SU-DHL-6 (cell line): ENCODE measurements at regions not wholly inside any gene's neighbourhood (a gene's known extent, or its start where the extent isn't known, plus 50 kb on each side); places are given as distances from the start of the nearest gene placed in this dataset.

ENCODE experiments used
- H2AFZ ChIP-seq: fragments of 200-600 bp; sonication (generic); 2 replicates; pipeline ENCODE4 v1.6.1; 2014; ENCODE audit warnings: low read depth, mild to moderate bottlenecking, moderate library complexity, mixed read lengths, antibody characterized with exemption, low read length; ENCODE audit not compliant: severe bottlenecking
- H3F3A ChIP-seq: fragments of 200-600 bp; shearing (Covaris generic); 2 replicates; pipeline ENCODE4 v1.6.0; 2016; ENCODE audit warnings: antibody characterized with exemption, mild to moderate bottlenecking; ENCODE audit not compliant: insufficient read depth
- H3K27ac ChIP-seq: fragments of 200-600 bp; sonication (generic); 2 replicates; pipeline ENCODE4 v1.5.1; 2016; ENCODE audit warnings: low read depth, mild to moderate bottlenecking, low read length, moderate library complexity, mixed read lengths
- H3K27me3 ChIP-seq: fragments of 200-600 bp; sonication (generic), shearing (Covaris generic); 2 replicates; pipeline ENCODE4 v1.6.0; 2014; ENCODE audit warnings: mild to moderate bottlenecking, low read length
- H3K36me3 ChIP-seq: fragments of 200-600 bp; sonication (generic); 2 replicates; pipeline ENCODE4 v1.6.1; 2014; ENCODE audit warnings: mild to moderate bottlenecking, low read length, mixed read lengths
- H3K4me2 ChIP-seq: fragments of 300-600, 200-600 bp; shearing (Covaris generic), sonication (generic); 2 replicates; pipeline ENCODE4 v1.6.0; 2014; ENCODE audit warnings: low read length, low read depth, mild to moderate bottlenecking; ENCODE audit not compliant: poor library complexity, severe bottlenecking
- H3K4me3 ChIP-seq: fragments of 200-600 bp; sonication (generic); 2 replicates; pipeline ENCODE4 v1.5.1; 2014; ENCODE audit warnings: antibody characterized with exemption, low read length, mild to moderate bottlenecking, mixed read lengths; ENCODE audit not compliant: insufficient read depth, poor library complexity, severe bottlenecking
- H3K79me2 ChIP-seq: fragments of 200-600 bp; sonication (generic); 2 replicates; pipeline ENCODE4 v1.6.1; 2014; ENCODE audit warnings: mild to moderate bottlenecking, low read length, moderate library complexity; ENCODE audit not compliant: insufficient read depth
- H3K9ac ChIP-seq: fragments of 200-600 bp; sonication (generic); 2 replicates; pipeline ENCODE4 v1.7.0; 2014; ENCODE audit warnings: mild to moderate bottlenecking, low read length
- H3K9me2 ChIP-seq: fragments of 200-600 bp; sonication (generic); replicated peaks from 2 replicates; pipeline ENCODE4 v1.6.1; 2014; ENCODE audit warnings: low read length; ENCODE audit not compliant: insufficient read depth
- H3K9me3 ChIP-seq: fragments of 200-600 bp; sonication (generic); 2 replicates; pipeline ENCODE4 v1.6.1; 2014; ENCODE audit warnings: low read length, mixed read lengths; ENCODE audit not compliant: insufficient read depth
- H4K20me1 ChIP-seq: fragments of 200-600 bp; sonication (generic); 2 replicates; pipeline ENCODE4 v1.6.1; 2014; ENCODE audit warnings: low read depth, mild to moderate bottlenecking, antibody characterized with exemption, low read length, moderate library complexity, mixed read lengths
- CTCF ChIP-seq: fragments of 200-600 bp; sonication (generic); IDR thresholded peaks from one replicate; pipeline ENCODE4 v1.5.1; 2017; ENCODE audit warnings: antibody characterized with exemption, mild to moderate bottlenecking, low read length, moderate library complexity; ENCODE audit not compliant: insufficient read depth, poor library complexity, severe bottlenecking
- EZH2phosphoT487 ChIP-seq: fragments of 200-600 bp; sonication (generic), shearing (Covaris generic); conservative IDR thresholded peaks from 2 replicates; pipeline ENCODE4 v1.6.1; 2018; ENCODE audit warnings: mild to moderate bottlenecking, antibody characterized with exemption, low read length, moderate library complexity, mixed read lengths

GRCh38 chr2:136497709-136498108, 267.6 kb upstream of the THSD7B start:
- Histone ChIP-seq H3K9me3 (no peaks in the 10 kb centered on the region), H3K9ac (no peak overlapping the region), H2AFZ (no peak overlapping the region), H3K9me2 (no peaks in the 10 kb centered on the region), H3K4me2 (no peak overlapping the region), H3K79me2 (no peaks in the 10 kb centered on the region), H3K36me3 (no peaks in the 10 kb centered on the region), H3F3A (no peaks in the 10 kb centered on the region), H4K20me1 (no peaks in the 10 kb centered on the region), H3K27me3 (no peaks in the 10 kb centered on the region), H3K4me3 (no peak overlapping the region), H3K27ac (no peak overlapping the region)
- no peak for TF ChIP-seq EZH2phosphoT487
- TF ChIP-seq CTCF = no peak

GRCh38 chr2:136496966-136497365, 268.4 kb upstream of the THSD7B start:
- no peak overlapping the region for H2AFZ ChIP-seq
- H3K9me2 ChIP-seq = no peaks in the 10 kb centered on the region
- no peak overlapping the region for H3K4me2 ChIP-seq
- no peaks in the 10 kb centered on the region for H3K27me3 ChIP-seq
- H3K9me3 ChIP-seq = no peaks in the 10 kb centered on the region
- no peaks in the 10 kb centered on the region for H3K79me2 ChIP-seq
- no peak overlapping the region for H3K9ac ChIP-seq
- no peaks in the 10 kb centered on the region for H3F3A ChIP-seq
- H3K27ac ChIP-seq = no peak overlapping the region
- H3K36me3 ChIP-seq = no peaks in the 10 kb centered on the region
- H3K4me3 ChIP-seq = no peak overlapping the region
- TF ChIP-seq CTCF (no peak), EZH2phosphoT487 (no peak)
- no peaks in the 10 kb centered on the region for H4K20me1 ChIP-seq

GRCh38 chr2:136495636-136496035, 269.7 kb upstream of the THSD7B start:
- no peak overlapping the region for H3K9ac ChIP-seq
- H3K9me3 ChIP-seq = no peaks in the 10 kb centered on the region
- no peaks in the 10 kb centered on the region for H3K79me2 ChIP-seq
- no peaks in the 10 kb centered on the region for H3F3A ChIP-seq
- no peak overlapping the region for H3K4me3 ChIP-seq
- no peaks in the 10 kb centered on the region for H3K27me3 ChIP-seq
- no peak for TF ChIP-seq EZH2phosphoT487
- TF ChIP-seq CTCF = no peak
- no peaks in the 10 kb centered on the region for H4K20me1 ChIP-seq
- H3K36me3 ChIP-seq = no peaks in the 10 kb centered on the region
- H2AFZ ChIP-seq = no peak overlapping the region
- no peak overlapping the region for H3K4me2 ChIP-seq
- no peak overlapping the region for H3K27ac ChIP-seq
- H3K9me2 ChIP-seq = no peaks in the 10 kb centered on the region
